WERI-Rb-1 (cell line): ENCODE measurements at regions not wholly inside any gene's neighbourhood (a gene's known extent, or its start where the extent isn't known, plus 50 kb on each side); places are given as distances from the start of the nearest gene placed in this dataset.

Source experiments
- DNase-seq: peaks from one replicate; pipeline ENCODE4 v3.0.0-alpha.2; 2020
- H3K27ac ChIP-seq: fragments of 250-450 bp; sonication (Bioruptor Pico); 2 replicates; pipeline ENCODE4 v1.5.1; 2020; ENCODE audit warnings: mild to moderate bottlenecking, moderate library complexity
- H3K27me3 ChIP-seq: fragments of 250-450 bp; sonication (Bioruptor Pico); 2 replicates; pipeline ENCODE4 v1.5.1; 2021; ENCODE audit warnings: mild to moderate bottlenecking, low read depth, moderate library complexity; ENCODE audit not compliant: insufficient read depth, severe bottlenecking
- H3K36me3 ChIP-seq: fragments of 250-450 bp; sonication (Bioruptor Pico); 2 replicates; pipeline ENCODE4 v1.5.1; 2020; ENCODE audit warnings: mild to moderate bottlenecking, moderate library complexity
- H3K4me3 ChIP-seq: 2 replicates; pipeline ENCODE4 v1.5.1; 2011; ENCODE audit warnings: low read depth, mild to moderate bottlenecking, control low read depth, low read length
- H3K9me3 ChIP-seq: fragments of 250-450 bp; sonication (Bioruptor Pico); 2 replicates; pipeline ENCODE4 v1.5.1; 2021; ENCODE audit warnings: mild to moderate bottlenecking, moderate library complexity; ENCODE audit not compliant: severe bottlenecking
- CTCF ChIP-seq: IDR thresholded peaks from 2 replicates; pipeline ENCODE4 v1.5.1; 2011; ENCODE audit warnings: low read depth, mild to moderate bottlenecking, control low read depth, inconsistent platforms, low read length

DNA sequence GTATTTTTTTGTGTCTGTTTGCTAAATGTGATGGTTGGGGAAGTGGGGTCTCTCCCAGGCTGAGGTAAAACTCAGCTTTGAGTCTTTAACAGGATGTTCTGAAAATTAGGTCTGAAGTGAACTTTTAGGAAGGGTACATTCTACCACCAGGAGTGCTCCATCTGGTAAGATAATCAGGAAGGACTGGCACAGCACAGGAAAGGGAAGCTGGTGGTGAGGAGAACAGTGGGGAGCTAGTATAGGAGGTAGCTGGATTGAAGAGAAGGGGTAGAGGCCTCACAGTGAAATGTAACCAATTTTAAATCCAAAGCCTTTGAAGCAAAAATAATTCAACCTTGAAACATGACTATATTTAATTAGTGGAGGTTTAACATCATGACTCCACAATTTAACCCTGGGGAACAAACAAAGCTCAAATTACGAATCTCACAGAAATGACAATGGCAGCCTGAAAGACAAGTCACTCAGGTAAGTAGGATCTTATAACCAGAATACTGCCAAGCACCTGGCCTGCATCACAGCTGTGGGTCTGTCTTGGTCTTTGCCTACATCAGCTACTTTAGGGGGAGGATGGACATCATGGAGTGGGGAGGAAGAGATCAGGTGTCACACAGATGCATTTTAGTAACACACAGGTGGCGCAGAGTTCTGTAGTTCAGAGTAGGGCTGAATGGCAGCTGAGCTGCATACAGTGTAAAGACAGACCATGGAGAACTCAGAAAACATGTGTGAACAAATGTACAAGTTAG, 445.3 kb downstream of the DMRT2 start:
- no peaks in the 10 kb centered on the region for H3K36me3 ChIP-seq
- H3K27ac ChIP-seq = no peak overlapping the region
- H3K4me3 ChIP-seq = no peak overlapping the region
- DNase-seq = no peak
- peaks cover 40% of the 10 kb centered on the region for H3K27me3 ChIP-seq
- TF ChIP-seq CTCF = no peak
- H3K9me3 ChIP-seq = no peaks in the 10 kb centered on the region

GRCh38 chr9:1505489-1505888, 455.3 kb downstream of the DMRT2 start:
- no peak for DNase-seq
- Histone ChIP-seq H3K9me3 (no peaks in the 10 kb centered on the region), H3K27me3 (peaks cover 16% of the 10 kb centered on the region), H3K36me3 (no peaks in the 10 kb centered on the region), H3K27ac (no peak overlapping the region), H3K4me3 (no peak overlapping the region)
- TF ChIP-seq CTCF = no peak

- no peaks in the 10 kb centered on the region for H3K36me3 ChIP-seq
- TF ChIP-seq CTCF = no peak
- peaks cover 60% of the 10 kb centered on the region for H3K27me3 ChIP-seq
- no peaks in the 10 kb centered on the region for H3K9me3 ChIP-seq
- H3K4me3 ChIP-seq = no peak overlapping the region
- DNase-seq = no peak
- no peak overlapping the region for H3K27ac ChIP-seq
Observed at GRCh38 chr9:1510712-1511111, 460.6 kb downstream of the DMRT2 start.

- TF ChIP-seq CTCF = no peak
- Histone ChIP-seq H3K27ac (no peak overlapping the region), H3K36me3 (no peaks in the 10 kb centered on the region), H3K9me3 (no peaks in the 10 kb centered on the region), H3K4me3 (no peak overlapping the region), H3K27me3 (peaks cover 65% of the 10 kb centered on the region)
- no peak for DNase-seq
Observed at GRCh38 chr9:1513105-1513504, 462.9 kb downstream of the DMRT2 start.

- H3K9me3 ChIP-seq = no peaks in the 10 kb centered on the region
- H3K4me3 ChIP-seq = no peak overlapping the region
- no peak for DNase-seq
- no peak for TF ChIP-seq CTCF
- peaks cover 69% of the 10 kb centered on the region for H3K27me3 ChIP-seq
- no peak overlapping the region for H3K27ac ChIP-seq
- no peaks in the 10 kb centered on the region for H3K36me3 ChIP-seq
Observed at GRCh38 chr9:1514250-1514649, 464.1 kb downstream of the DMRT2 start.
